IPS-NIHi7 (cell line): ENCODE measurements at regions not wholly inside any gene's neighbourhood (a gene's known extent, or its start where the extent isn't known, plus 50 kb on each side); places are given as distances from the start of the nearest gene placed in this dataset.

ENCODE experiments used
- DNase-seq: peaks from one replicate; pipeline ENCODE4 v3.0.0; 2012; ENCODE audit warnings: mixed read lengths; ENCODE audit errors: extremely low spot score

DNA sequence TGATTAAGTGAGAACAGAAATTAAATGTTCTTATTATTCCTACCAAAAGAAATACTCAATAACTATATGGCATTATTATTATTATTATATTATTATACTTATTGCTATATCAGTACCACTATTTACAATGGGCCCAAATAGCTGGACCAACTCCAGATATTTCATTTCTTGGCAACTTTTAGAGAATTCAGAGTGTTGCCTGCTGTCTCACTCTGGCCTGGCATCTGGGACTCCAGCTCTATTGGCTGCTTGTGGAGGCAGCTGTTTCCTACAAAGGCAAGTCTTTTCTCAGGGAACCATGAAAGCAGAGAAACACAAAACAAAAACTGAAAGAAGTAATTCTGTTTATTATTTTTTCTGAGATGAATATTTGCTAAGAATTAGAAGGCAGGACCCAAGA, 105.1 kb upstream of the SORCS1 start:
- no peak for DNase-seq

DNA sequence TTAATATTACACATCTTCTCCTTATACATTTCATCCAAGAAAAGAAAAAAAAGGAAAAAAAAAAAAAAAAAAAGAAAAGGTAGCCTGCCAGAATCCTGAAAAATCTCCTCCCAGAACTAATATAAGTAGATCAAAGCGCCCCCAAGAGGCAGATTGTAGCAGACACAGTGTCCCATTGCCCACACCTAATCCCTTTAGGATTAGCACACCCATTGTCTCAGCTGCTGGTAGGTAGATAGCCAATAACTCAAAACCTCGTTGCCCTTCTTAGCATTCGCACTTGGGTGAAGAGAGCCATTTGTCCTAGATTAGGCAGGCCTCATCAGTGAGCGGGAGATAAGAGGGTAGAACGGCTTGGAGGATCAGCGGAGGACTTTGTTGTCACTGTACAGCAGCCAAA, 100.2 kb upstream of the SORCS1 start:
- DNase-seq, result peak; percentile 75

DNA sequence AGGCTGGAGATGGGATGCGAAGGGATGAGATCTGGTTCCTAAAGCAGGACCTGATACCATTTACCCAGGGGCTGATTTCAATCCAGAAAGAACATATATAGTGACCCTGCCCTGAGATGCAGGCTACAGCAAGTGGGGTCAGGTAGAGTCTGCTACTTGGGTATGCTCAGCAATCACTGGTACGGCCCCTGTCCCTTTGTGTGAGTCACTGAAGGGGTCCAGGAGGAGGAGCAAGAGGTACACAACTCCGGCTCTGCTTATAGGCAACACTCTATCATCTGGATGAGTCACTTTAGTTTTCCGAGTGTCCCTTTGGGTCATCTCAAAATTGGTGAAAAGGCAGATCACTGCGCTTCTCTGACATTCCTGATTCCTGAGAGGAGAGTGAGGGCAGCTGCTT, 79.6 kb upstream of the SORCS1 start:
- no peak for DNase-seq

DNA sequence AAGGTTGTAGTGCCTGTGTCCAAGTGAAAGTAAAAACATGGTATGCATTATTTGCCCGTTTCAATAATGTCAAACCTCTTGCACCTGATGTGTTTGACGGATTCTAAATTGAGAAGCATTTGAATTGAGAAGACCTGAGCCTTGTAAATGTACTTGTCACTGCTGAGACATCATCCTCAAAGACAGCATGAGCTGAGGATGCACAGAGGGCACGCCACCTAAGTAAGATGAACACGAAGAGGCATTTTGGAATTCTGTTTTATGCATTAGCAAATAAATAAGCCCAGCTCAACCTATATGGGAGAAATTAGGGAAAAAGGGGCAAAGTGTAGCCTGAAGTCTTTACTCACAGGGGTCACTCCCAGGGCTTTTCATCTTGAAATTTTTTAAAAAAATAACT, 73.8 kb upstream of the SORCS1 start:
- no peak for DNase-seq

- DNase-seq, result no peak
These were observed 67.5 kb upstream of the SORCS1 start for GRCh38 chr10:107232013-107232412.

DNA sequence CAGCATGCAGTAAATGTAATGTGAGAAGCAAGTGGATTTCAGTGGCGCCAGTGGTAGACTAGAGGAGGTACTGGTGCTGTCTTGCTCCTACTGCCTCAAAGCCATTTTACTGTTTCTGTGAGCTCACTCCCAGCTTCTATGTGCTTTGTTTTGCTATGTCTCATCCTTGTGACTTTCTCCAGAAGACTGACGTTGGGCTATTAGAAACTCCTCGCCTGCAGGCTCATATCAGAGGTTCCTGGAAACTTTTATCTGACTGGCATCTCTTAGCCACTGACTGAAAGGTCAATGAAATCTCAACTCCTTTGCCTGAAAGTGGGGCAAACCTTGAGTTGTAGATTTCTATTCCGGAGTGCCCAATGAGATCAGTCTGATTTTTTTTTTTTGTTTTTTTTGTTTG, 66.4 kb upstream of the SORCS1 start:
- DNase-seq, result no peak

GRCh38 chr10:107215681-107216080, 51.2 kb upstream of the SORCS1 start:
- DNase-seq, result no peak
